SK-N-SH (cell line): ENCODE measurements at regions not wholly inside any gene's neighbourhood (a gene's known extent, or its start where the extent isn't known, plus 50 kb on each side); places are given as distances from the start of the nearest gene placed in this dataset.

Experiments used
- JUND ChIP-seq: IDR thresholded peaks from 2 replicates; pipeline ENCODE4 v1.4.0; 2012
- NRF1 ChIP-seq: IDR thresholded peaks from 2 replicates; pipeline ENCODE4 v1.6.1; 2012; ENCODE audit warnings: low read depth, mild to moderate bottlenecking, low read length
- PBX3 ChIP-seq: IDR thresholded peaks from 2 replicates; pipeline ENCODE4; 2012
- RAD21 ChIP-seq: IDR thresholded peaks from 2 replicates; pipeline ENCODE4 v1.6.1; 2012; ENCODE audit warnings: mild to moderate bottlenecking, low read length
- SMC3 ChIP-seq: IDR thresholded peaks from 2 replicates; pipeline ENCODE4 v1.6.1; 2012; ENCODE audit warnings: low read depth, low read length, improper control_type of control experiment
- TEAD4 ChIP-seq: IDR thresholded peaks from 2 replicates; pipeline ENCODE4 v1.4.0; 2012; ENCODE audit warnings: mild to moderate bottlenecking, borderline replicate concordance; ENCODE audit not compliant: insufficient read depth
- YY1 ChIP-seq: IDR thresholded peaks from 2 replicates; pipeline ENCODE4 v1.4.0; 2012; ENCODE audit warnings: low read depth, mild to moderate bottlenecking
- TF ChIP-seq, protein P1 (sequence below): fragments of 200-600 bp; sonication (generic); IDR thresholded peaks from 2 replicates; pipeline ENCODE4 v1.6.1; 2017; ENCODE audit warnings: antibody characterized with exemption, mild to moderate bottlenecking, moderate library complexity
- TF ChIP-seq, protein P2 (sequence below): fragments of 150-350 bp; IDR thresholded peaks from 2 replicates; pipeline ENCODE4 v1.6.1; 2017; ENCODE audit warnings: antibody characterized with exemption, low read length, low read depth, borderline replicate concordance
- TF ChIP-seq, protein P3 (sequence below): IDR thresholded peaks from 2 replicates; pipeline ENCODE4 v1.6.1; 2012; ENCODE audit warnings: mild to moderate bottlenecking, low read depth, low read length, moderate library complexity
- TF ChIP-seq, protein P4 (sequence below): IDR thresholded peaks from 2 replicates; pipeline ENCODE4 v1.4.0; 2012; ENCODE audit warnings: low read depth

GRCh38 chr1:187655104-187655503 lies 826.4 kb downstream of the PLA2G4A start:
- TF ChIP-seq, protein P1, sequence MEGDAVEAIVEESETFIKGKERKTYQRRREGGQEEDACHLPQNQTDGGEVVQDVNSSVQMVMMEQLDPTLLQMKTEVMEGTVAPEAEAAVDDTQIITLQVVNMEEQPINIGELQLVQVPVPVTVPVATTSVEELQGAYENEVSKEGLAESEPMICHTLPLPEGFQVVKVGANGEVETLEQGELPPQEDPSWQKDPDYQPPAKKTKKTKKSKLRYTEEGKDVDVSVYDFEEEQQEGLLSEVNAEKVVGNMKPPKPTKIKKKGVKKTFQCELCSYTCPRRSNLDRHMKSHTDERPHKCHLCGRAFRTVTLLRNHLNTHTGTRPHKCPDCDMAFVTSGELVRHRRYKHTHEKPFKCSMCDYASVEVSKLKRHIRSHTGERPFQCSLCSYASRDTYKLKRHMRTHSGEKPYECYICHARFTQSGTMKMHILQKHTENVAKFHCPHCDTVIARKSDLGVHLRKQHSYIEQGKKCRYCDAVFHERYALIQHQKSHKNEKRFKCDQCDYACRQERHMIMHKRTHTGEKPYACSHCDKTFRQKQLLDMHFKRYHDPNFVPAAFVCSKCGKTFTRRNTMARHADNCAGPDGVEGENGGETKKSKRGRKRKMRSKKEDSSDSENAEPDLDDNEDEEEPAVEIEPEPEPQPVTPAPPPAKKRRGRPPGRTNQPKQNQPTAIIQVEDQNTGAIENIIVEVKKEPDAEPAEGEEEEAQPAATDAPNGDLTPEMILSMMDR: no peak
- TF ChIP-seq, protein P2, sequence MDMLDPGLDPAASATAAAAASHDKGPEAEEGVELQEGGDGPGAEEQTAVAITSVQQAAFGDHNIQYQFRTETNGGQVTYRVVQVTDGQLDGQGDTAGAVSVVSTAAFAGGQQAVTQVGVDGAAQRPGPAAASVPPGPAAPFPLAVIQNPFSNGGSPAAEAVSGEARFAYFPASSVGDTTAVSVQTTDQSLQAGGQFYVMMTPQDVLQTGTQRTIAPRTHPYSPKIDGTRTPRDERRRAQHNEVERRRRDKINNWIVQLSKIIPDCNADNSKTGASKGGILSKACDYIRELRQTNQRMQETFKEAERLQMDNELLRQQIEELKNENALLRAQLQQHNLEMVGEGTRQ: no peak
- TF ChIP-seq PBX3: no peak
- TF ChIP-seq, protein P3, sequence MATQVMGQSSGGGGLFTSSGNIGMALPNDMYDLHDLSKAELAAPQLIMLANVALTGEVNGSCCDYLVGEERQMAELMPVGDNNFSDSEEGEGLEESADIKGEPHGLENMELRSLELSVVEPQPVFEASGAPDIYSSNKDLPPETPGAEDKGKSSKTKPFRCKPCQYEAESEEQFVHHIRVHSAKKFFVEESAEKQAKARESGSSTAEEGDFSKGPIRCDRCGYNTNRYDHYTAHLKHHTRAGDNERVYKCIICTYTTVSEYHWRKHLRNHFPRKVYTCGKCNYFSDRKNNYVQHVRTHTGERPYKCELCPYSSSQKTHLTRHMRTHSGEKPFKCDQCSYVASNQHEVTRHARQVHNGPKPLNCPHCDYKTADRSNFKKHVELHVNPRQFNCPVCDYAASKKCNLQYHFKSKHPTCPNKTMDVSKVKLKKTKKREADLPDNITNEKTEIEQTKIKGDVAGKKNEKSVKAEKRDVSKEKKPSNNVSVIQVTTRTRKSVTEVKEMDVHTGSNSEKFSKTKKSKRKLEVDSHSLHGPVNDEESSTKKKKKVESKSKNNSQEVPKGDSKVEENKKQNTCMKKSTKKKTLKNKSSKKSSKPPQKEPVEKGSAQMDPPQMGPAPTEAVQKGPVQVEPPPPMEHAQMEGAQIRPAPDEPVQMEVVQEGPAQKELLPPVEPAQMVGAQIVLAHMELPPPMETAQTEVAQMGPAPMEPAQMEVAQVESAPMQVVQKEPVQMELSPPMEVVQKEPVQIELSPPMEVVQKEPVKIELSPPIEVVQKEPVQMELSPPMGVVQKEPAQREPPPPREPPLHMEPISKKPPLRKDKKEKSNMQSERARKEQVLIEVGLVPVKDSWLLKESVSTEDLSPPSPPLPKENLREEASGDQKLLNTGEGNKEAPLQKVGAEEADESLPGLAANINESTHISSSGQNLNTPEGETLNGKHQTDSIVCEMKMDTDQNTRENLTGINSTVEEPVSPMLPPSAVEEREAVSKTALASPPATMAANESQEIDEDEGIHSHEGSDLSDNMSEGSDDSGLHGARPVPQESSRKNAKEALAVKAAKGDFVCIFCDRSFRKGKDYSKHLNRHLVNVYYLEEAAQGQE: no peak
- TF ChIP-seq JUND: no peak
- TF ChIP-seq NRF1: no peak
- TF ChIP-seq RAD21: no peak
- TF ChIP-seq, protein P4, sequence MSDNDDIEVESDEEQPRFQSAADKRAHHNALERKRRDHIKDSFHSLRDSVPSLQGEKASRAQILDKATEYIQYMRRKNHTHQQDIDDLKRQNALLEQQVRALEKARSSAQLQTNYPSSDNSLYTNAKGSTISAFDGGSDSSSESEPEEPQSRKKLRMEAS: no peak
- no peak for TF ChIP-seq YY1
- no peak for TF ChIP-seq SMC3
- TF ChIP-seq TEAD4: no peak
